DMS 273 (cell line): ENCODE measurements at regions not wholly inside any gene's neighbourhood (a gene's known extent, or its start where the extent isn't known, plus 50 kb on each side); places are given as distances from the start of the nearest gene placed in this dataset.
"Not testable (repeated sequence)": the region's sequence is repeated elsewhere in the genome, so short reads cannot be mapped to it uniquely, and the experiment has no call there.

Experiments used
- DNase-seq: peaks from one replicate; lab custom pipeline; 2025; ENCODE audit not compliant: unreplicated experiment; lab: John Stamatoyannopoulos, UW

DNA sequence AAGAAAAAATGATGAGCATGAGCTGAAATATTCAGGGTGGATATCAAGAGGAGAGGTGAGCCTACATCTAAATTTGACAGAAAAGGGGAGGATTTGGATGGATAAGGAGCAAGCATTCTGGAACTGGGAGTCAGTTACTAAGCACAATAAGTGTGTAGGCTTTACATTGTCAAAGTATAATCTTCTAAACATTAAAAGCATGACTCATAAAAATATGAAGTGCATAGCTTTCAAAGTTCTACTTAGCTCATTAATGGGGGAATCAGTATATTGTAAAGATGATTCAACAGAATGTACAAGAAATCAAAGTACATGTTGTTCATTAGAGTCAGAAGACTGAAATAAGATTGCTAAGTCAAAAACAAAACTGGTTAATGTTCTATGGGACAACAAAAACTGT lies 248.0 kb upstream of the GAS1 start:
- DNase-seq: no peak

DNA sequence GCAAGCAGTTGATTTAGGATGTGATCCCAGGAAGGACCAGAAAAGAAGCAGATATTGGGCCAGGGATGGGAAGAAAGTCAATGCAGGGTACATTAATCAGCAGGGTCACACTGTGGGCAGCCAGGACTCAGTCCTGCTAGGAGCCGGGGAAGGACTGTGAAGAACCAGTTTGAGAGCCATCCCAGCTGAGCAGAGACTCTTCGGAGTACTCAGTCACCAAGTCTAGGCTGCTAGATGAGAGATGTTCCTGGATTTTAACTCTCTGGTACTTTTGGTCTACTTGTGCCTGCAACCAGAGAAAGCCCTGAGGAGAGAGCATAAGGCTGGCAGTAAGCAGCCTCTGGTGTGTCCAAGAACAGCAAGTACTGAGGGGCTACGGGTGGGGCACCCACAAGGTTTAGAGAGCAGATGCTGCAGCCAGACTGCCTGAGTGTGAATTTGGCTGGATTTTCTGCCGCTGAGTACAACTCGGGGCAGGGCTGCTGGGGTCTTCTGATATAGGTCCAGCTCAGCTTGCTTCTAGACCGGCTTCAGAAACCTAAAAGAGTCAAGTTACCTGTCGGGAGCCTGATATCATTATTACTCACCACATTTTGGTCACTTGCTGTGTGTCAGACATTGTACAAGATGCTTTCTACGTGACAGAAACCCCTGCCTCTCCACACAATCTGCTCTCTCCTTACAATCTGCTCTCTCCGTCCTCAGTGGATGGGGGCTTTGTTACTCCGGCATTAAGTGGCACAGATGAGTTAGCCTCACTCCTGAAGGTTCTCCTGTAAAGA lies 250.2 kb upstream of the GAS1 start:
- no peak for DNase-seq

DNA sequence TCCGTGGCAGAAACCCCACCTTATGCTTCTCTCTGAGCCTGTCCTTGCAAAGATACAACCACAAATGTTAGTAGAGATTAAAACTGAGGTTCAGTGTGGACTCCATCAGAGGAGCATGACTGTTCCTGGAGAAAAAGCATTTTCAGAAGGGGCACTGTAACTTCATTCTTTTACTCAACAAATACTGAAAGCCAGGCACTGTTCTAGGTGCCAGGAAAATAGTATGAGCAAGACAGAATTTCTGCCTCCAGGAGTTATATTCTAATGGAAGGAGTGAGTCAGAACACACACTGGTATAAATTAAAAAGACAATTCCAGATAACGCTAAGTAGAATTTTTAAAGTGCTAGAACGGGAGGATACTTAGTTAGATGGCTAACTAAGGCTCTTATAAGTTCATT lies 251.4 kb upstream of the GAS1 start:
- no peak for DNase-seq

DNA sequence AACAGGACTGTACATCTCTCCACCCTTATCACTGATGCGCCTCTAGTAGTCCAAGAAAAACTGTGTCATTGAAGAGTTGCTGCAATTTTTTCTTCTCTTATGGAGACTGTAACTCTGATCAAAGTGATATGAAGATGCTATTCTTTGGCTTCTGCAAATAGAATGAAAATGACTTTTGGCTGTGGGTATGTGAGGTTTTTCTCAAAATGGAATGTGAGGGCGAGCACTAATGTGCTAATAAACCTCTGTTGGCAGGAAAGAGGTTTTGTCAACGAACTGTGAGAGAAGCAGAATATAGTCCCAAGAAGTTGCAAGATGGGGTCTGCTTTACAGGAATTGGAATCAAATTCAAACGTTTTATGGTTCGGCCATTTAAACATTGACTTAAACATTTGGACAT lies 252.0 kb upstream of the GAS1 start:
- no peak for DNase-seq

DNA sequence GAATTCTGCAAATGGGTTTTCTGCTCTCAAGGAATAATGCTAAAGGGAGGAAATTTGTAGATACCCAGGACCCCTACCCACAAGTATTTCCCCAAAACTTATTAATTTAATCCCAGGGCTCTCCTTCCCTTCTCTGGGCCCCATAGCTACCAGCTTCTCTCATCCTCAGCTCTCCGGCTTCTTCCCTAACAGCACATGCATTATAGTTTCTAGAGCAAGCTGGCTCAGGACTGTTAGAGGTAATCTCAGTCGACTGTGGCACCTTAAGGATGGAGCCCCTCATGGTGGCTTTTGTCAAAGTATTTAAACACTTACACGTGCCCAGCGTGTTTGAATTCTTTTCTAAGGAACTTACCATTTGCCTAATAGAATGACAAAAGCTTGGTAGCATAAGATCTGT lies 252.5 kb upstream of the GAS1 start:
- no peak for DNase-seq

DNA sequence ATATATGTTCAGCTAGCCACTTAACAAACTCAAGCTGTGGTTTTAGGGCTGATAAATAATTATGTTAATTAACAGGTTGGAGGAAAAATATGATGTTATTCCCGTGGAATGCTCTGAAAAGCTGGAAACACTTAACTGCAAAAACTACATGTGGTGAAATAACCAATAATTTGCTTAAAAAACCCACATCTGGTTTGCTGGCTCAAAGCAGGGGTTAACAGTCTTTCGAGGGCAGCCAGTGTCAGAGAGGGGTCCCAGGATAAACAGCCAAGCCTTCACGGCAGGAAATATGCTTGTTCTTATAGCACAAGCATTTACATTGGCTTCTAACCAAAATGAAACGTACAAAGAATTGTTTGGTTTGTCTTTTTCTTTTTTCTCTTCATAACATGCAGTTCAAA lies 254.0 kb upstream of the GAS1 start:
- no peak for DNase-seq

DNA sequence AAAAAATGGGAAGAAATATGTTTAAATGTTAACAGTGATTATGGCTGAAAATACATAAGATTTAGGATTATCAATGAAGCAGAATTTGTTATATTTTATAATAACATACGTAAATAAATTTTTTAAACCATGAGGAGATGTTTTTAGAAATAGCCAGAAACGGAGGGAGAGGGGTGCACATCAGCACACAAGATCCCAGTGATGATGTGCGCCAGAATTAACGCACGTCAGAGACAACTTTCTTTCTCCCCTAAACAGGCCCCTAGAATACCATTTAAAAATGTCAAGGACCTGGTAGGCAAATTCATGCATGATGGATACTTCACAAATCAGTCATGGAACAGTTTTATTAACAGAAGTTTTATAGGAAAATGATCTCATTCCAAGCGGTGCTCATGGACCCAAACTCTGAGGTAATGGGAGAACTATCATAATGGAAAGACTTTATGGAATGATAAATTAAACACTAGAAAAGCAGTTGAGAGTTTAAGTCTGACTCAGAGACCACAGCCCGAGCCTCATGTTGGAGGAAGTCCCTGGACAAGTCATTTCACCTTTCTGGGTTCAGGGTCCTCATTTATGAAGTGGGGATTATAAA lies 258.9 kb upstream of the GAS1 start:
- DNase-seq: no peak

DNA sequence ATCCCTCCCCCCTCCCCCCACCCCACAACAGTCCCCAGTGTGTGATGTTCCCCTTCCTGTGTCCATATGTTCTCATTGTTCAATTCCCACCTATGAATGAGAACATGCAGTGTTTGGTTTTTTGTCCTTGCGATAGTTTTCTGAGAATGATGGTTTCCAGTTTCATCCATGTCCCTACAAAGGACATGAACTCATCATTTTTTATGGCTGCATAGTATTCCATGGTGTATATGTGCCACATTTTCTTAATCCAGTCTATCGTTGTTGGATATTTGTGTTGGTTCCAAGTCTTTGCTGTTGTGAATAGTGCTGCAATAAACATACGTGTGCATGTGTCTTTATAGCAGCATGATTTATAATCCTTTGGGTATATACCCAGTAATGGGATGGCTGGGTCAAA lies 263.4 kb upstream of the GAS1 start:
- DNase-seq: not testable (repeated sequence)

DNA sequence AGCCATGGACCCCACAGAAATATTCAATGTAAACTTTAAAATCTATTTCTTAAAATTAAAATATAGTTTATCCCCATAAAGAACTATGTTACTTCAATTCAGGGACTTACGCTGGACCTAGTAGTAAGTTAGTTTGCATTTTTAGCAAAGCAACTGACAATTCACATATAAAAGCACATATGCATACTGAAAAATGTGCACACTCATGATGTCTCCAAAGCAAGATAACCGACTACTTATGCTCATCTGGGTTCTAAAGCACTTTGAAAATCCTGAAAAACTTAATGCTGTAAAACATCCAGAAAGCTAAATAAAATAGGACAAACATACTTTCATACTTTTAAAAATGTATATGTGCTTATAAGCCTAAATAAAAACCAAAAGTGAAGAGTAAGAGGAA lies 264.4 kb upstream of the GAS1 start:
- DNase-seq: no peak

DNA sequence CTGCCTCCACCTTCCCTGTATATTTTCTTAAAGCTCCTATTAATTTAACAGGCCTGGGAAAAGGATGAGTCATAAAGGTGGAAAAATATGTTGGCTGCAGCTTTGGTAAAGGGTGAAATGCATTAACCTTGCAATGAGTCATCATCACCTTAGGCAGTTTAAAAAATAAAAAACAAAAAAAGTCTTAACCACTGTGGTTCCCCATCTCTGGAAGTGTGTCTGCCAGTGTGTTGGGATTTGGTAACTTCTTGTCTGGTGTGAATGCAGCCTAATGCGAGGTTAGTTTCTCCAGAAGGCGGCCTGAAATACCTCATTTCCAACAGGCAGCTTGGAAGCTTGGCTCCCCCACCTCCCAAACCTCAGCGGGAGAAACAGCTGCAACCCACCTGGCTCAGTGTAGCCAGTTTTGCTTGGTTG lies 265.3 kb upstream of the GAS1 start:
- DNase-seq: no peak

DNA sequence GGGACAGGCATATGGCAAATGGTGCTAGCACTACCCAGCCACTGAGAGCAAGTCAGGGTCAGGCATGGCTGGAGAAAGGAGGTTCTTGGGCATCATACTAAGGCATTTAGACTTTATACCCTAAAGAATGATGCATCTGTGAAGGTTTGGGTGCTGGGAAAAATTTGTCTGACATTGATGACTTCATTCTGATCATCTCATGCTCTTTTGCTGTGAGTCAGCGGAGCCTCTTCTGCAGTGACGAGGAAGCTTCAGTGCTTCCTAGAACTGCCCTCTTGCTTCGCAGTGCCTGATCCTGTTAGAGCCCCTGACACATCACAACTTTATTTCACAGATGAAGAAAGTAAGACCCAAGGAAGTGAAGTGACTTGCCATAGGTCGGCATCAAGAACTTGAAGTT lies 266.6 kb upstream of the GAS1 start:
- DNase-seq: no peak

DNA sequence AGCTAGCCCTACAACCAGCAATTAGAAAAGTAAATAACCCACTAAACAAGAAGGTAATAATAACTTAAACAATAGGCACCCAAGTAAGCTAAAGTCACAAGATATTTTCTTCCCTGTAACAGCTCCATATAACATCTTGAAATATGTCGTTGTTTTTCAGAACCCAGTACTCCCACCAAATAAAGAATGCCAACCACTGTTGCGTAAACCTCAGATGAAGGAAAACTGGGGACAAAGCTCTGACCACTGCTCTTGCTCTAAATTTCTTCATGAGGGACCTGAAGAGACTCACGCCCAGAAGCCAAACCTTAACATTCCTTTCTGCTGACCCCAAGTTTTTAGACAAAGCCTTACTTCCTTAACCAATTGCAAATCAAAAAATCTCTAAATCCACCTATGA lies 267.7 kb upstream of the GAS1 start:
- DNase-seq: no peak

DNA sequence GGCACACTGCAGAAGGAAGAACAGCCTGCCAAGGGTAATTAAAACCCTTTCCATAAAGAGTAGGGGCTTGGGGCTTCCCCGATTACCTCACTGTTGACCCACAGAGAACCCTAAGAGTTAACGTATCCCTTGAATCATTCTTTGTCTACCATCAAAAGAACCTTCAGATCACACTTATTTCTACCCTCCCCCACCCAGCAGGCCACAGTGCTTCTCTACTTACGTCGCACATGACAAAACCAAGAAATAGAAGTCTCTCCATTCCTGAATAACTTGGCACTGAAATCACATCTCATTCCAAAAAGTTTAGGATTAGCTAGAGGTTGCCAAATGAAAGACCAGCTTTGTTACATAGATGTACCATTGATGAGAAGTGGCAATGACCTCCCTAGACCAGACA lies 268.7 kb upstream of the GAS1 start:
- no peak for DNase-seq

DNA sequence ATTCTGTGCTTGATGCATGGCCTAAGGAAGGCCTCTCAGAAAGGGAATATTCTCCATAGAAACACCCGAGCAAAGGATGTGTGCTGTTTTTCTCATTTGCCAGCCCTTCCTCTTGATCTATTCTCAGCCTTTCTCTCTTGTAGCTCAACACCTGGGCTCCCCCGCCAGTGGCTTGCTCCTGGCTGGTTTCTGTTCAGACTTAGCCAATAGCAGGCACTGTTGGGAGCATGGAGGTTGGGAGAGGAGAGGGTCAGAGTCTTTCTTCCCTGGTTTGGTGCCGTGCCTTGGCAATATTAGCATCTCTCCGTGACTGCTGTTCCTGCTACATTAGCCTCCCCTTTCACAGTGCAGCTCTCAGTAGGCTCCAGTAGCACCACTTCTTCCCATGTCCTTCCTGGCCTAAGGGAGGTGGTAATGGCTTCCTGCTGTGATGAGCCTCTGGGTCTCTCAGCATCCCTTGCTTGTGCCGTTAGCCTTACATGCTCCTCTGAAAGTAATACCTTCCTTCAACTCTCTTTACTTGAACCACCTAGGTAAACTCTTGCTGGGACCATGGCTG lies 269.7 kb upstream of the GAS1 start:
- no peak for DNase-seq

DNA sequence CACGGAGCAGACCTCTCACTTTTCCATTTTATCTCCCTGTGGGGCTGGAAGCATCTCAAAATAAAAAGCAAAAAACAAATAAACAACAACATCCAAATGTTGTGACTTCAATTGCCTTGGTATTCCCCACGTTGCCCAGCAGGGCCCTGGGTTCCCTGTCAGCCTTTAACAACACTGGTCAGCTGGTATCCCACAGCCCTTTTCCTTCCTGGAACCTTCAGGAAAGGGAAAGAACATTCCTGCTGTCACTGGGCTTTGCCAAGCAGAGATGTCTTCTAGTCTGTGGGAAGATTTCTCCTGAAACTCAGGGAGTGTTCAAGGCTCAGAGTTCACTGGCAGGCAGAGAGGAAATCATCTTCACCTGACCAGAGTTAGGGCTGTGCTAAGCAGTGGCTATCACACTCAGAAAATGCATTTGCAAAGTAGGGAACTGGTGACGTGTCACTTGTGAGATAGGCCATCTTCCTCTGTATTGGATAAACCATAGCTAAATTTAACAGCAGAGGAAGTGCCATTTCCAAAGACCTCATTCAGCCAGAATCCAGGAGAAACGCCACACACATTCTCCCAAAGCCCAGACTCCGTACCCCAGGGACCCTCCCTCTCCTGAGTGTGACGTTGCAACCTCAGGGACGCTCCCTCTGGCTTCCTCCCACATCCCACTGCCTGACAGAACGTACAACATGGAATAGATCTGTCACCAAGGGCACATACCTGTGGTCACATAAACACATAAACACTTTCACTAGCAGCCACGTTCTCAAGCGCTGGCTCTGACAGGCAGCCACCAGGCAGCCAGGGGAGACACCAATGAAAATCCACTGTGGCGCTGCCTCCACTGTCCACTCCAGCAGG lies 274.0 kb upstream of the DAPK1 start:
- no peak for DNase-seq

DNA sequence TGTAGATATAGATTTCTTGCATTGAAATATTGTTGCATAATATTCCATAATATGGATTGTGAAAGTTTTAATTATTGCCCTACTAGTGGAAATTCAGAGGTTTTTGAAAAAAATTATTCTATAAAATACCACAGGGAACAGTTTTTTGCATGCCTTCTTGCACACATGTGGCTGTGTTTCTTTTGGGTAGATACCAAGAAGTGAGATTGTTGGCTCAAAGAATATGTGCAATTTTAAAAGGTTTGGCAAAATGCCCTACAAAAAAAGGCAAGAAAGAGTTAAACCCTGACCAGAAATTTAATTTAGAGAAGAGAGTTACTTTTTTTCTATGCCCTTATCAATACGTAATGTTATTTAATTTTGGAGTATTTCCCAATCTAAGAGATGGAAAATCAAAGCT lies 270.8 kb upstream of the DAPK1 start:
- no peak for DNase-seq

DNA sequence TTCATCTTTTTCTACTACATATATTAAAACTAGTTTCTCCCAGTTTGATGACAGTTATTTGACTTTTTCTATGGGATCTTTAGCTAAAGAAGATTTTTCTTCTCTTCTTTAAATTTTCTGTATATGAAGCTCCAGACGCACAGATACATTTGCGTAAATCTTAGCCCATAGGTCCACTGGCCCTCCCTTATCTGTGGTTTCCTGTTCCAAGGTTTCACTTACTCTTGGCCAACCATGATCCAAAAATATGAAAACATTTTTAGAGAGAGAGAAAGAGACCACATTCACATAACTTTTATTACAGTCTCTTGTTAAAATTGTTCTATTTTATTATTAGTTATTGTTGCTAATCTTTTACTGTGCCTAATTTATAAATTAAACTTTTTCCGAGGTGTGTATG lies 270.2 kb upstream of the DAPK1 start:
- no peak for DNase-seq

DNA sequence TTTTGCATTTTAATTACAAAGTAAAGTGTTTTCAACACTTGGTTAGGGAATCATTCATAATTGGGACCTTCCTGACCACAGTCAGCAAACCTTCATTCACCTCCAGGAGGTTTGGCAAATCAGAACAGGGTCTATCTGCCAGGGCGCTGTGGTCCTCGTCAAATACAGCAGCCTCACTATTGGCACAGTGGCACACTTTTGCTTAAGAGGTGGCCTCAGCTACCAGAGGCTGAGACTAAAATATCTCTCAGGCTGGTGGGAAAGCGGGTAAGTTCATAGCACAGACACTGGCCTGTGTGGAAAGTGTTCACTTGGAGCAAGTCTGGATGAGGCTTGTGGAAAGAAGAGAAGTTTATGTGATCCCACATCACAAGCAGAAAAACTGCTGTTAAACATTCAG lies 268.6 kb upstream of the DAPK1 start:
- DNase-seq: no peak

DNA sequence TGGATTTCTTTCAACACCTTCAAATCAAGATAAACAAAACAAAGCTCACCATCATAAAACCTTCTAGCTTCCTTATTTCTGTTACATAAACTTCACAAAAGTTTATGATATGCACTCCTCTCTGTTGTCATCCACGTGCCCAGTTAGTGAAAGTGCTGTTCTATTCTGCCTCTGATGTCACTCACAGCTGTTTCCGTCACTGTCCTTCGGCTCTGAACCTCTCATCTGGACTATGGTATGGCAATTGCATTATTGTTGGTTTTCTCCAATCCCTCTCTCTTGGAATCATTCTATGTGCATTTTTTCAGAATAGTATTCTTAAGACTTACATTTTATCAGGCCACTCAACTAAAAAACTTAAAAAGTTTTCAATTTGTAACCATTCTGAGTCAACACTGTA lies 264.2 kb upstream of the DAPK1 start:
- DNase-seq: no peak

DNA sequence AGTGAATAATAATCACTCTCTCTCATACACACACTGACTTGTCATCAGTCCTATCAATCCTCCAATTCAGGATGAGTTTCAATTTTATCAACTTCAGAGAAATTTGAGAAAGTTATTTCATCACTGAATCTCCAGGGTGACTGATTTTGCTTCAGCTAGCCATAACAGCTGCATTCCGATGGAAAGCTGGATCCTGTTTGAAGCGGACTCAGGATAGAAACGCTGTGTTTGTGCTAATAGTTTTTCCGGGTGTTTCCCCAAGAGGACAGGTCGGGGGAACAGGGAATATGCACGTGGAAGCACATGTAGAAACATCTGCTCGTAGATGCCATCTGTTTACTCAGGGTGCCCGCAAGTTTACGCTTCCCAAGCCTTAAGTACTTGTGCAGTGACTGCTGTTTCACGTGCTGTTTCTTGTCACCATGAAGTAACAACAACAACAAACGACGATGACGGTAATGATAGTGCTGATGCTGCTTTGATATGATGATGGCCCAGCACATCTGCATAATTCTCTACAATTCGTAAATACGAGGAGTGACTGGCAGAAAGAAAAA lies 263.7 kb upstream of the DAPK1 start:
- DNase-seq: no peak

DNA sequence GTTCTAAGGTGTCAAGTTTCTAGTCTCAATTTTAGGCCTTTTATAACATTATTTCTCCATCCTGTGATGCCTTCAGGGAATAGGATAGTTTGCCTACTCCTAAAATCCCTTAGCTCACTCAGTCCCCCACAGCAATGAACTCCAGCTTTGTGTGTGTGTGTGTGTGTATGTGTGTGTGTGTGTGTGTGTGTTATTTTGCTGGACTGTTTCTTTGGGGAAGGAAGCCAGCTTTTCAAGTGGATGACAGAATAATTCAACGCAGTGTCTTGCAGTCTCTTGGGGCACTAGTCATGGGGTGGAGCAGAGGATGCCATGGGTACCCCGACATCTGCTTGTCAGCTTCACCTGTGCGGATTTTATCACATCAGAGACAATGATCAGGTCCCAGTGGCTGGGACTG lies 262.8 kb upstream of the DAPK1 start:
- no peak for DNase-seq

DNA sequence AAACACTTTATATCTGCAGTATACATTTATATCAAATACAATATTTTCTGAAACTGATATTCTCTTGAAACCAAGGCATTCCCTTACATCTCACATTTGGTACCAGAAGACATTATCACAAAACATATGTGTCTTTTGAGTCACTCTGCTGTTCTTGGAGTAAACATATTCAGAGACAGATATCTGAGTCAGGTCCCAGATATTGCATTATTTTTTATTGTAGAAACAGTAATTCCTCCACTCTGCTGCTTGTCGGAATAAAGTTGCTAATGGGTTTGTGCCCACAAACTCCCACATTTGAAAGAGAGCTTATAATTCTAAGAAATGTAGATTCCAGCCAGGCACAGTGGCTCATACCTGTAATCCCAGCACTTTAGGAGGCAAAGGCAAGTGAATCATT lies 261.1 kb upstream of the DAPK1 start:
- DNase-seq: no peak
